ENCODE measurements at regions not wholly inside any gene's neighbourhood (a gene's known extent, or its start where the extent isn't known, plus 50 kb on each side); places are given as distances from the start of the nearest gene placed in this dataset.

DNA sequence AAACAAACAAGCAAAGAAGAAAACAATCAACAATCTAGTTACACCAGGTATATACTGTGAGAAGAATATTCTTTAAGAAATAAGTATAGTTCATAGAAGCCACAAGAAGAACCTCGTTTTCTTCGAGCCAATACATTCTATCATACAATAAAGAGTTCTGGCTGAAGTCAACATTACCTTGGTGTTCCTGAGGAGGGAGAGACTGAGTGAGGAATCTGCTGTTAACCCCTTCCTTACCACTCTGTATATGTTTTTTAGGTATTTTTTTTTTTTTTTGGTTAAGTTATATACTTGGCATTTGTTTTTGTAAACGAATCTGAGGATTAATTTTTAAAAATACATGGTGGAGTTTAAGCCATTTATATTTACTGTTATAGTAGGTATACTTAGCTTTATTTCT lies 412.5 kb downstream of the NUP35 start:
- Histone ChIP-seq H3K4me2 (ENCODE audit: low read length) (no peak overlapping the region), H3K4me3 (ENCODE audit: low read length) (no peak overlapping the region), H3K9ac (ENCODE audit: low read length) (no peak overlapping the region)

DNA sequence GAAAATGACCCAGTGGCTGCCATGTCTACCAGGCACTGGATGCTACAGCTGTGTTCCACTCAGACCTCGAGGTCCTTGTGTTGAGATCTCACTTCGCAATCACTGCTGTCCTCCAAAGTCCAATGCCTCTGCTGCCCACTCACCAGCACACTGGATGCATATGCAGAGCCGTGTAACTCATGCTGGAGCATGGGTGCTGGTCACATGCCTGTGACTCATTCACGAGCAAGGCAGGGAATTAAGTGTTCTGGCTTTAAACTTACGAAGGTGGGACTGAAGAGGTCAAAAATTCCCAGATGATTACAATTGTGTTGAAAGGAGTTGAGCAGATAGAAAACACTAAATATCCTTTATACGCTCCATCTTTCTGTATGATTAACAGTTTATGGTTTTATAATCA lies 417.5 kb downstream of the NUP35 start:
- H3K9ac ChIP-seq (ENCODE audit: low read length) = no peak overlapping the region
- H4K20me1 ChIP-seq (ENCODE audit: insufficient read depth) = no peaks in the 10 kb centered on the region
- no peaks in the 10 kb centered on the region for H3K9me2 ChIP-seq (ENCODE audit: insufficient read depth, low read length)
- no peak overlapping the region for H3K4me2 ChIP-seq (ENCODE audit: low read length)
- no peaks in the 10 kb centered on the region for H3K79me2 ChIP-seq (replicated peaks; ENCODE audit: insufficient read depth, low read length)
- no peaks in the 10 kb centered on the region for H3K27me3 ChIP-seq (ENCODE audit: insufficient read depth, low read depth, low read length)
- H3F3A ChIP-seq (ENCODE audit: insufficient read depth, low read length, poor library complexity, severe bottlenecking) = no peaks in the 10 kb centered on the region
- TF ChIP-seq POLR2AphosphoS5 (IDR thresholded peaks at IDR 0.05) (no peak), TAF1 (IDR thresholded peaks at IDR 0.05; ENCODE audit: low read depth) (no peak), EZH2 (IDR thresholded peaks at IDR 0.05; ENCODE audit: borderline replicate concordance, insufficient read depth, low read length, poor library complexity, severe bottlenecking) (no peak), RAD21 (conservative IDR thresholded peaks at IDR 0.05) (no peak)
- TF ChIP-seq, protein P1, sequence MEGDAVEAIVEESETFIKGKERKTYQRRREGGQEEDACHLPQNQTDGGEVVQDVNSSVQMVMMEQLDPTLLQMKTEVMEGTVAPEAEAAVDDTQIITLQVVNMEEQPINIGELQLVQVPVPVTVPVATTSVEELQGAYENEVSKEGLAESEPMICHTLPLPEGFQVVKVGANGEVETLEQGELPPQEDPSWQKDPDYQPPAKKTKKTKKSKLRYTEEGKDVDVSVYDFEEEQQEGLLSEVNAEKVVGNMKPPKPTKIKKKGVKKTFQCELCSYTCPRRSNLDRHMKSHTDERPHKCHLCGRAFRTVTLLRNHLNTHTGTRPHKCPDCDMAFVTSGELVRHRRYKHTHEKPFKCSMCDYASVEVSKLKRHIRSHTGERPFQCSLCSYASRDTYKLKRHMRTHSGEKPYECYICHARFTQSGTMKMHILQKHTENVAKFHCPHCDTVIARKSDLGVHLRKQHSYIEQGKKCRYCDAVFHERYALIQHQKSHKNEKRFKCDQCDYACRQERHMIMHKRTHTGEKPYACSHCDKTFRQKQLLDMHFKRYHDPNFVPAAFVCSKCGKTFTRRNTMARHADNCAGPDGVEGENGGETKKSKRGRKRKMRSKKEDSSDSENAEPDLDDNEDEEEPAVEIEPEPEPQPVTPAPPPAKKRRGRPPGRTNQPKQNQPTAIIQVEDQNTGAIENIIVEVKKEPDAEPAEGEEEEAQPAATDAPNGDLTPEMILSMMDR (IDR thresholded peaks at IDR 0.05; ENCODE audit: poor library complexity, severe bottlenecking) = no peak
- TF ChIP-seq, protein P2, sequence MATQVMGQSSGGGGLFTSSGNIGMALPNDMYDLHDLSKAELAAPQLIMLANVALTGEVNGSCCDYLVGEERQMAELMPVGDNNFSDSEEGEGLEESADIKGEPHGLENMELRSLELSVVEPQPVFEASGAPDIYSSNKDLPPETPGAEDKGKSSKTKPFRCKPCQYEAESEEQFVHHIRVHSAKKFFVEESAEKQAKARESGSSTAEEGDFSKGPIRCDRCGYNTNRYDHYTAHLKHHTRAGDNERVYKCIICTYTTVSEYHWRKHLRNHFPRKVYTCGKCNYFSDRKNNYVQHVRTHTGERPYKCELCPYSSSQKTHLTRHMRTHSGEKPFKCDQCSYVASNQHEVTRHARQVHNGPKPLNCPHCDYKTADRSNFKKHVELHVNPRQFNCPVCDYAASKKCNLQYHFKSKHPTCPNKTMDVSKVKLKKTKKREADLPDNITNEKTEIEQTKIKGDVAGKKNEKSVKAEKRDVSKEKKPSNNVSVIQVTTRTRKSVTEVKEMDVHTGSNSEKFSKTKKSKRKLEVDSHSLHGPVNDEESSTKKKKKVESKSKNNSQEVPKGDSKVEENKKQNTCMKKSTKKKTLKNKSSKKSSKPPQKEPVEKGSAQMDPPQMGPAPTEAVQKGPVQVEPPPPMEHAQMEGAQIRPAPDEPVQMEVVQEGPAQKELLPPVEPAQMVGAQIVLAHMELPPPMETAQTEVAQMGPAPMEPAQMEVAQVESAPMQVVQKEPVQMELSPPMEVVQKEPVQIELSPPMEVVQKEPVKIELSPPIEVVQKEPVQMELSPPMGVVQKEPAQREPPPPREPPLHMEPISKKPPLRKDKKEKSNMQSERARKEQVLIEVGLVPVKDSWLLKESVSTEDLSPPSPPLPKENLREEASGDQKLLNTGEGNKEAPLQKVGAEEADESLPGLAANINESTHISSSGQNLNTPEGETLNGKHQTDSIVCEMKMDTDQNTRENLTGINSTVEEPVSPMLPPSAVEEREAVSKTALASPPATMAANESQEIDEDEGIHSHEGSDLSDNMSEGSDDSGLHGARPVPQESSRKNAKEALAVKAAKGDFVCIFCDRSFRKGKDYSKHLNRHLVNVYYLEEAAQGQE (IDR thresholded peaks at IDR 0.05; ENCODE audit: borderline replicate concordance) = no peak
- H3K36me3 ChIP-seq (ENCODE audit: insufficient read depth, low read length) = no peaks in the 10 kb centered on the region
- no peak overlapping the region for H3K4me3 ChIP-seq (ENCODE audit: low read length)
- H3K27ac ChIP-seq (ENCODE audit: low read length) = no peak overlapping the region
- H2AFZ ChIP-seq (ENCODE audit: low read depth, low read length) = no peak overlapping the region
- H3K9me3 ChIP-seq (ENCODE audit: low read length) = no peaks in the 10 kb centered on the region

More for the DNA sequence above, 412.5 kb downstream of the NUP35 start:
- H3K27ac ChIP-seq (ENCODE audit: low read length) = no peak overlapping the region
- no peaks in the 10 kb centered on the region for H3K79me2 ChIP-seq (replicated peaks; ENCODE audit: insufficient read depth, low read length)
- H3K9me2 ChIP-seq (ENCODE audit: insufficient read depth, low read length) = no peaks in the 10 kb centered on the region
- no peak overlapping the region for H2AFZ ChIP-seq (ENCODE audit: low read depth, low read length)
- H3K27me3 ChIP-seq (ENCODE audit: insufficient read depth, low read depth, low read length) = no peaks in the 10 kb centered on the region
- no peaks in the 10 kb centered on the region for H4K20me1 ChIP-seq (ENCODE audit: insufficient read depth)
- TF ChIP-seq EZH2 (IDR thresholded peaks at IDR 0.05; ENCODE audit: borderline replicate concordance, insufficient read depth, low read length, poor library complexity, severe bottlenecking) = no peak
- TF ChIP-seq MXI1 (conservative IDR thresholded peaks at IDR 0.05; ENCODE audit: poor library complexity, severe bottlenecking) = no peak
- TF ChIP-seq, protein P1 (IDR thresholded peaks at IDR 0.05; ENCODE audit: poor library complexity, severe bottlenecking) = no peak
- TF ChIP-seq RAD21 (conservative IDR thresholded peaks at IDR 0.05) = no peak
- TF ChIP-seq EP300 (conservative IDR thresholded peaks at IDR 0.05; ENCODE audit: poor library complexity, severe bottlenecking) = no peak
- TF ChIP-seq SMC3 (conservative IDR thresholded peaks at IDR 0.05; ENCODE audit: poor library complexity) = no peak
- no peak for TF ChIP-seq POLR2AphosphoS5 (IDR thresholded peaks at IDR 0.05)
- TF ChIP-seq TAF1 (IDR thresholded peaks at IDR 0.05; ENCODE audit: low read depth) = no peak
- TF ChIP-seq, protein P2 (IDR thresholded peaks at IDR 0.05; ENCODE audit: borderline replicate concordance) = no peak
- H3K36me3 ChIP-seq (ENCODE audit: insufficient read depth, low read length) = no peaks in the 10 kb centered on the region
- no peaks in the 10 kb centered on the region for H3K9me3 ChIP-seq (ENCODE audit: low read length)
- H3F3A ChIP-seq (ENCODE audit: insufficient read depth, low read length, poor library complexity, severe bottlenecking) = no peaks in the 10 kb centered on the region
